HCT116 (cell line): ENCODE measurements at regions not wholly inside any gene's neighbourhood (a gene's known extent, or its start where the extent isn't known, plus 50 kb on each side); places are given as distances from the start of the nearest gene placed in this dataset.

ENCODE experiments used
- ATAC-seq: fragments of 200-7000 bp; cut with Tn5 transposase; 2 replicates; pipeline ENCODE4 v1.9.1; 2020; ENCODE audit warnings: mild to moderate bottlenecking, moderate library complexity
- BruUV-seq: library from RNA; stranded (reverse); fragments of 400-500 nt; replicated peaks from 2 replicates; lab custom pipeline; 2021; lab: Mats Ljungman, UMichigan
- CTCF ChIA-PET: fragments of 300-600 bp; sonication (Branson Sonifier 250); formaldehyde crosslinking; loops from one replicate; lab custom pipeline; 2021; ENCODE audit warnings: antibody characterized with exemption; lab: Charles Lee
- POLR2A ChIA-PET: fragments of 300-600, 350-600 bp; sonication (Branson Sonifier 250); formaldehyde crosslinking; loops from one replicate; lab custom pipeline; 2021; ENCODE audit warnings: antibody characterized with exemption; lab: Charles Lee
- RAD21 ChIA-PET, 2 experiments: fragments of 300-600 bp; sonication (Branson Sonifier 250); formaldehyde crosslinking; loops; one replicate each; lab custom pipeline; 2023; ENCODE audit warnings: low total read pairs in 2 of 2; ENCODE audit not compliant: uncharacterized antibody in 2 of 2, unreplicated experiment in 2 of 2, low non-redundant PET in 1 of 2; lab: Charles Lee
- DNase-seq: peaks from one replicate; pipeline ENCODE4 v3.0.0-alpha.2; 2010; ENCODE audit warnings: low read depth, low spot score
- H2AFZ ChIP-seq: fragments of 200-600 bp; shearing (Covaris generic), sonication (generic); 2 replicates; pipeline ENCODE4 v1.6.1; 2017; ENCODE audit warnings: low read depth, mixed run types, mixed read lengths, antibody characterized with exemption, low read length; ENCODE audit not compliant: poor library complexity, severe bottlenecking
- H3K27ac ChIP-seq: 2 replicates; pipeline ENCODE4 v1.5.1; 2012; ENCODE audit warnings: low read depth, low read length
- H3K27me3 ChIP-seq: fragments of 200-600 bp; sonication (generic); 2 replicates; pipeline ENCODE4 v1.6.1; 2016; ENCODE audit warnings: mixed run types, low read length, mixed read lengths; ENCODE audit not compliant: insufficient read depth
- H3K36me3 ChIP-seq, 2 experiments: fragments of 200-500 bp in 1 of 2; fragments of 200-600 bp in 1 of 2; sonication (Bioruptor generic) in 1 of 2; sonication (generic) in 1 of 2; 2 replicates each; pipeline versions ENCODE4 v1.5.1 to v1.6.1; 2014 to 2016; ENCODE audit warnings: low read length in 2 of 2, inconsistent platforms in 1 of 2, mixed read lengths in 1 of 2, mixed run types in 1 of 2; ENCODE audit not compliant: insufficient read depth in 2 of 2, control insufficient read depth in 1 of 2
- H3K4me1 ChIP-seq, 2 experiments: fragments of 200-600 bp in 1 of 2; sonication (generic) in 1 of 2; 2 replicates each; pipeline versions ENCODE4 v1.5.1 to v1.6.1; 2012 to 2017; ENCODE audit warnings: low read length in 2 of 2, inconsistent platforms in 1 of 2, mild to moderate bottlenecking in 1 of 2, mixed read lengths in 1 of 2, mixed run types in 1 of 2, moderate library complexity in 1 of 2; ENCODE audit not compliant: insufficient read depth in 2 of 2, control insufficient read depth in 1 of 2
- H3K4me2 ChIP-seq: fragments of 200-600 bp; sonication (generic); 2 replicates; pipeline ENCODE4 v1.6.1; 2017; ENCODE audit warnings: mixed run types, low read length, mixed read lengths
- H3K4me3 ChIP-seq, 2 experiments: fragments of 200-600 bp in 1 of 2; sonication (generic) in 1 of 2; replicated peaks in 1 of 2; 2 replicates each; pipeline ENCODE4 v1.5.1; 2011 to 2016; ENCODE audit warnings: low read length in 2 of 2, control low read depth in 1 of 2, low read depth in 1 of 2, mild to moderate bottlenecking in 1 of 2, mixed read lengths in 1 of 2, mixed run types in 1 of 2
- H3K79me2 ChIP-seq: fragments of 200-600 bp; sonication (generic); 2 replicates; pipeline ENCODE4 v1.6.1; 2017; ENCODE audit warnings: mild to moderate bottlenecking, mixed run types, low read length, moderate library complexity, mixed read lengths; ENCODE audit not compliant: insufficient read depth
- H3K9ac ChIP-seq: fragments of 200-600 bp; sonication (generic); 2 replicates; pipeline ENCODE4 v1.6.1; 2016; ENCODE audit warnings: low read length, mixed read lengths
- H3K9me2 ChIP-seq: fragments of 200-600 bp; sonication (generic), shearing (Covaris generic); 2 replicates; pipeline ENCODE4 v1.6.1; 2017; ENCODE audit warnings: mixed run types, mild to moderate bottlenecking, moderate library complexity; ENCODE audit not compliant: insufficient read depth
- H3K9me3 ChIP-seq, 2 experiments: fragments of 200-500 bp in 1 of 2; fragments of 200-600 bp in 1 of 2; sonication (Bioruptor generic) in 1 of 2; sonication (generic) in 1 of 2; 2 replicates each; pipeline ENCODE4 v1.6.1; 2014 to 2017; ENCODE audit warnings: low read length in 2 of 2, mixed read lengths in 2 of 2, inconsistent platforms in 1 of 2, low read depth in 1 of 2, mild to moderate bottlenecking in 1 of 2, mixed run types in 1 of 2, moderate library complexity in 1 of 2; ENCODE audit not compliant: control insufficient read depth in 1 of 2, insufficient read depth in 1 of 2
- H4K20me1 ChIP-seq: fragments of 200-600 bp; sonication (generic), shearing (Covaris generic); 2 replicates; pipeline ENCODE4 v1.6.1; 2017; ENCODE audit warnings: mixed run types, mild to moderate bottlenecking, moderate library complexity; ENCODE audit not compliant: insufficient read depth
- ATF3 ChIP-seq: IDR thresholded peaks from 2 replicates; pipeline ENCODE4 v1.6.1; 2012
- EGR1 ChIP-seq: IDR thresholded peaks from 2 replicates; pipeline ENCODE4 v1.6.1; 2012; ENCODE audit warnings: low read depth
- ELF1 ChIP-seq: IDR thresholded peaks from 2 replicates; pipeline ENCODE4 v1.6.1; 2012; ENCODE audit warnings: low read depth, borderline replicate concordance
- EZH2 ChIP-seq: fragments of 200-600 bp; sonication (generic); IDR thresholded peaks from 2 replicates; pipeline ENCODE4 v1.6.1; 2017; ENCODE audit warnings: antibody characterized with exemption, mixed run types
- EZH2phosphoT487 ChIP-seq: fragments of 200-600 bp; IDR thresholded peaks from 2 replicates; pipeline ENCODE4 v1.6.1; 2018; ENCODE audit warnings: antibody characterized with exemption, borderline replicate concordance
- JUND ChIP-seq: IDR thresholded peaks from 2 replicates; pipeline ENCODE4 v1.6.1; 2012
- POLR2A ChIP-seq: IDR thresholded peaks from 2 replicates; pipeline ENCODE4 v1.7.0; 2011; ENCODE audit warnings: borderline replicate concordance; ENCODE audit not compliant: insufficient read depth, insufficient read length; ENCODE audit errors: extremely low read depth
- POLR2AphosphoS5 ChIP-seq: IDR thresholded peaks from 2 replicates; pipeline ENCODE4 v1.6.1; 2011; ENCODE audit warnings: mild to moderate bottlenecking, low read depth, low read length, moderate library complexity
- SP1 ChIP-seq: IDR thresholded peaks from 2 replicates; pipeline ENCODE4 v1.6.1; 2012; ENCODE audit warnings: low read depth
- SRF ChIP-seq: IDR thresholded peaks from 2 replicates; pipeline ENCODE4 v1.6.1; 2012; ENCODE audit warnings: low read depth
- TCF7L2 ChIP-seq: IDR thresholded peaks from 2 replicates; pipeline ENCODE4 v1.7.0; 2011; ENCODE audit warnings: borderline replicate concordance, inconsistent platforms; ENCODE audit not compliant: insufficient read depth, insufficient read length; ENCODE audit errors: extremely low read depth
- ZBTB33 ChIP-seq: IDR thresholded peaks from 2 replicates; pipeline ENCODE4 v1.6.1; 2011; ENCODE audit warnings: mild to moderate bottlenecking, low read length, moderate library complexity; ENCODE audit not compliant: insufficient replicate concordance; ENCODE audit errors: extremely low read depth
- ZFX ChIP-seq: fragments of 450-650 bp; IDR thresholded peaks from 2 replicates; pipeline ENCODE4 v1.6.1; 2017
- ZNF274 ChIP-seq: fragments of 200-500 bp; sonication (Bioruptor generic); IDR thresholded peaks from 2 replicates; pipeline ENCODE4 v1.6.1; 2014; ENCODE audit warnings: mild to moderate bottlenecking, low read depth, low read length, inconsistent platforms
- intact Hi-C: fragments of 100-400 bp; cut with micrococcal nuclease; formaldehyde crosslinking; loops from 2 replicates; pipeline ENCODE4 v1.10.0; 2022
- TF ChIP-seq, protein P1 (sequence below): IDR thresholded peaks from 2 replicates; pipeline ENCODE4 v1.6.1; 2012
- TF ChIP-seq, protein P2 (sequence below), 3 experiments: fragments of 200-600 bp in 1 of 3; sonication (generic) in 1 of 3; IDR thresholded peaks in 2 of 3; conservative IDR thresholded peaks in 1 of 3; 2 replicates each; pipeline ENCODE4 v1.5.1; 2012 to 2017; ENCODE audit warnings: low read depth in 2 of 3, low read length in 2 of 3, antibody characterized with exemption in 1 of 3, borderline replicate concordance in 1 of 3, control low read depth in 1 of 3, mild to moderate bottlenecking in 1 of 3, mixed read lengths in 1 of 3, mixed run types in 1 of 3, moderate library complexity in 1 of 3; ENCODE audit not compliant: insufficient read depth in 1 of 3

GRCh38 chr4:138076561-138076960 is 165.6 kb downstream of the SLC7A11 start:
- Histone ChIP-seq H3K79me2 (no peaks in the 10 kb centered on the region), H3K36me3 (no peaks in the 10 kb centered on the region), H3K27ac (no peak overlapping the region), H3K4me3 (no peak overlapping the region), H3K9ac (no peak overlapping the region), H3K4me2 (no peak overlapping the region), H3K4me1 (no peaks in the 10 kb centered on the region), H2AFZ (no peak overlapping the region), H3K9me3 (no peaks in the 10 kb centered on the region), H3K27me3 (no peaks in the 10 kb centered on the region), H4K20me1 (no peaks in the 10 kb centered on the region), H3K9me2 (no peaks in the 10 kb centered on the region)
- ATAC-seq = no peak
- ChIA-PET RAD21 (no interaction called here), POLR2A (no interaction called here), CTCF (no interaction called here)
- no TSS peak for BruUV-seq
- intact Hi-C loops = no loop called here
- no peak for TF ChIP-seq TCF7L2
- no peak for TF ChIP-seq EZH2phosphoT487
- TF ChIP-seq ATF3 = no peak
- TF ChIP-seq ELF1 = no peak
- TF ChIP-seq EZH2 = no peak
- no peak for TF ChIP-seq POLR2A
- no peak for TF ChIP-seq ZFX
- TF ChIP-seq, protein P1, sequence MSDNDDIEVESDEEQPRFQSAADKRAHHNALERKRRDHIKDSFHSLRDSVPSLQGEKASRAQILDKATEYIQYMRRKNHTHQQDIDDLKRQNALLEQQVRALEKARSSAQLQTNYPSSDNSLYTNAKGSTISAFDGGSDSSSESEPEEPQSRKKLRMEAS = no peak
- TF ChIP-seq SRF = no peak
- TF ChIP-seq, protein P2, sequence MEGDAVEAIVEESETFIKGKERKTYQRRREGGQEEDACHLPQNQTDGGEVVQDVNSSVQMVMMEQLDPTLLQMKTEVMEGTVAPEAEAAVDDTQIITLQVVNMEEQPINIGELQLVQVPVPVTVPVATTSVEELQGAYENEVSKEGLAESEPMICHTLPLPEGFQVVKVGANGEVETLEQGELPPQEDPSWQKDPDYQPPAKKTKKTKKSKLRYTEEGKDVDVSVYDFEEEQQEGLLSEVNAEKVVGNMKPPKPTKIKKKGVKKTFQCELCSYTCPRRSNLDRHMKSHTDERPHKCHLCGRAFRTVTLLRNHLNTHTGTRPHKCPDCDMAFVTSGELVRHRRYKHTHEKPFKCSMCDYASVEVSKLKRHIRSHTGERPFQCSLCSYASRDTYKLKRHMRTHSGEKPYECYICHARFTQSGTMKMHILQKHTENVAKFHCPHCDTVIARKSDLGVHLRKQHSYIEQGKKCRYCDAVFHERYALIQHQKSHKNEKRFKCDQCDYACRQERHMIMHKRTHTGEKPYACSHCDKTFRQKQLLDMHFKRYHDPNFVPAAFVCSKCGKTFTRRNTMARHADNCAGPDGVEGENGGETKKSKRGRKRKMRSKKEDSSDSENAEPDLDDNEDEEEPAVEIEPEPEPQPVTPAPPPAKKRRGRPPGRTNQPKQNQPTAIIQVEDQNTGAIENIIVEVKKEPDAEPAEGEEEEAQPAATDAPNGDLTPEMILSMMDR (IDR thresholded peaks at IDR 0.05 in 2 of 3, conservative IDR thresholded peaks at IDR 0.05 in 1 of 3; ENCODE audit: borderline replicate concordance in 1 of 3, insufficient read depth in 1 of 3, low read depth in 2 of 3, low read length in 2 of 3) = no peak
- no peak for TF ChIP-seq POLR2AphosphoS5
- no peak for TF ChIP-seq EGR1
- TF ChIP-seq ZNF274 = no peak
- TF ChIP-seq SP1 = no peak
- no peak for TF ChIP-seq ZBTB33
- no peak for TF ChIP-seq JUND
- no peak for DNase-seq
